ENCODE measurements at regions not wholly inside any gene's neighbourhood (a gene's known extent, or its start where the extent isn't known, plus 50 kb on each side); places are given as distances from the start of the nearest gene placed in this dataset.

DNA sequence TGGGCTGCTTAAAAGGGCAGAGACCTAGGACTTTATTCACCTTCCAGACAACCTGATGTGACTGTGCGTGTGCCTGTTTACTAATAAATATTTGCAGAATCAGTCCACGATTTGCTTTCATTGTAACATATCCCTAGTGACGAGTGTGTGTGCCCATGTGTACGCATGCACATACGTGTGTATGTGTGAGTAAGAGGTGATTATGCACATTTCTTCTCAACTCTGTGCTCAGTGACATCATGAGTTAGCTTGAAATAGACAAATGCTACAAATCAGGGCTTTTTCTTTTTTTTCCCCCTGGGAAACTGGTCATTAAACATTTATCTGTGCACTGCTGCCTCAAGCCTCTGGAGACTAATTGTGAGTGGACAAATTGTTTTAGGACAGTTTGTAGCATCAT, 242.6 kb upstream of the SOX4 start:
- TF ChIP-seq, protein P1, sequence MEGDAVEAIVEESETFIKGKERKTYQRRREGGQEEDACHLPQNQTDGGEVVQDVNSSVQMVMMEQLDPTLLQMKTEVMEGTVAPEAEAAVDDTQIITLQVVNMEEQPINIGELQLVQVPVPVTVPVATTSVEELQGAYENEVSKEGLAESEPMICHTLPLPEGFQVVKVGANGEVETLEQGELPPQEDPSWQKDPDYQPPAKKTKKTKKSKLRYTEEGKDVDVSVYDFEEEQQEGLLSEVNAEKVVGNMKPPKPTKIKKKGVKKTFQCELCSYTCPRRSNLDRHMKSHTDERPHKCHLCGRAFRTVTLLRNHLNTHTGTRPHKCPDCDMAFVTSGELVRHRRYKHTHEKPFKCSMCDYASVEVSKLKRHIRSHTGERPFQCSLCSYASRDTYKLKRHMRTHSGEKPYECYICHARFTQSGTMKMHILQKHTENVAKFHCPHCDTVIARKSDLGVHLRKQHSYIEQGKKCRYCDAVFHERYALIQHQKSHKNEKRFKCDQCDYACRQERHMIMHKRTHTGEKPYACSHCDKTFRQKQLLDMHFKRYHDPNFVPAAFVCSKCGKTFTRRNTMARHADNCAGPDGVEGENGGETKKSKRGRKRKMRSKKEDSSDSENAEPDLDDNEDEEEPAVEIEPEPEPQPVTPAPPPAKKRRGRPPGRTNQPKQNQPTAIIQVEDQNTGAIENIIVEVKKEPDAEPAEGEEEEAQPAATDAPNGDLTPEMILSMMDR (IDR thresholded peaks at IDR 0.05; ENCODE audit: low read depth, low read length) = no peak
- DNase-seq (ENCODE audit: low read depth, low spot score) = no peak
- H3K4me3 ChIP-seq (ENCODE audit: low read depth, low read length) = no peak overlapping the region
- in situ Hi-C loops (cut with HindIII; ENCODE audit: low sequenced_read_pairs) = no loop called here

DNA sequence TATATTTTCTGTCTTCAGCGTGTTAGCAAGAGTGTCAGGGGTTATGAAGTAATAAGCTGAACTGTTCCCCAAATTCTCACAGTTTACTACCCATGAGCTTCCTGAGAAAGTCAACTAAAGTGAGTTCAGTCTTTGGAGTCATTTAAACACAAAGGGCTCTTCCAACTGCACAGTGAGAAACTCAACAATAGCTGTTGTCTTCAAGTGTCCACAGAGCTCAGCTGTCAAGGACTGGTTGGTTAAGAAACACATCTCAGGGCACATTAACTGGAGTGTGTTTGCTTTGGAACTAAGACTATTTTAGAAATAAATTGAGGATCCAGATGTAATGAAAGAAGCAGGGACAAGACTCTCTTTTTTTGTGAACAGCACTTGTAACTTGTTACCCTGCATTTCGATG, 241.4 kb upstream of the SOX4 start:
- H3K4me3 ChIP-seq (ENCODE audit: low read depth, low read length) = no peak overlapping the region
- TF ChIP-seq, protein P1 (IDR thresholded peaks at IDR 0.05; ENCODE audit: low read depth, low read length) = no peak
- in situ Hi-C loops (cut with HindIII; ENCODE audit: low sequenced_read_pairs) = no loop called here
- no peak for DNase-seq (ENCODE audit: low read depth, low spot score)

DNA sequence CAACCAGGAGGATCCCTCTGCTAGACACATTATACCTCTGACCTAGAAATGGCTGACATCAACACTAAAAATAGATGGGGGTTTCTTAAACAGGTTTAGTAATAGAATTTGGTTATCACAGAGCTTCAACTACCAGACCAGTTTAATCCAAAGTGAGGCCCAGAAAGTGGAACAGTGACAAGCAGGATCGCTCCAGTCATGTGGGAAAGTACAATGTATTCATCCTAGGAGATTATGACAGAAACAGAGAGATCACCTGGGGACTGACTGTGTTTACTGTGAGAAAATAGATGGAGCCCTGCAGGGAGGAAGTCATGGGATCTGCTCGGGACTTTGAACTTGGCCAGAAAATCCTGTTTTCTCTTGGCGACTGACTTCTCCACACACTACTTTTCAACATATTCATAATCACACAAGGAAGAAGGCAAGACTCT, 238.7 kb upstream of the SOX4 start:
- peak; percentile 20 for DNase-seq (ENCODE audit: low read depth, low spot score)

DNA sequence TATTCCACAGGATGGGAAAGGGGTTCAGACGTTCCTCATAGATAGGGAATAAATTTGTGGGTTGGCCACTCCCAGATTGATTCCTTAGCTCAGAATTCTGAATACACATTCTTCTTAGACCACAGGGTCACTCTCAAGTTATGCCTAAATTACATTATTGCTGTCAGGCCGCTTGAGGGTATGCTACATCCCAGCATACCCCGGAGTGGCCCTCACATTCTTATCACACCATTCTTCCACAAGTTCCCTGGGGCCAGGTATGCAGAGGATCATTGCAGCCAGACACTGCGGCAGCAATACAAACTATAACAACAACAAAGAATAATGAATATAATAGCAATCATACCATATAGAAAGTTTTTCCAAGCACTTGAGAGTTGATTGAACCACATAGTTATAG, 237.9 kb upstream of the SOX4 start:
- TF ChIP-seq, protein P1 (IDR thresholded peaks at IDR 0.05; ENCODE audit: low read depth, low read length) = no peak
- in situ Hi-C loops (cut with HindIII; ENCODE audit: low sequenced_read_pairs) = no loop called here
- DNase-seq (ENCODE audit: low read depth, low spot score) = no peak
- H3K4me3 ChIP-seq (ENCODE audit: low read depth, low read length) = no peak overlapping the region

More for the DNA sequence above, 238.7 kb upstream of the SOX4 start:
- in situ Hi-C loops (cut with HindIII; ENCODE audit: low sequenced_read_pairs) = no loop called here
- H3K4me3 ChIP-seq (ENCODE audit: low read depth, low read length) = no peak overlapping the region
- TF ChIP-seq, protein P1 (IDR thresholded peaks at IDR 0.05; ENCODE audit: low read depth, low read length) = no peak

- DNase-seq (ENCODE audit: low read depth, low spot score) = no peak
- in situ Hi-C loops (cut with HindIII; ENCODE audit: low sequenced_read_pairs) = no loop called here
- TF ChIP-seq, protein P1 (IDR thresholded peaks at IDR 0.05; ENCODE audit: low read depth, low read length) = no peak
- H3K4me3 ChIP-seq (ENCODE audit: low read depth, low read length) = no peak overlapping the region
Measured at GRCh38 chr6:21357262-21357661, 236.3 kb upstream of the SOX4 start.

GRCh38 chr6:21359926-21360325, 233.6 kb upstream of the SOX4 start:
- TF ChIP-seq, protein P1 (IDR thresholded peaks at IDR 0.05; ENCODE audit: low read depth, low read length) = no peak

GRCh38 chr6:21360336-21360735, 233.2 kb upstream of the SOX4 start:
- H3K4me3 ChIP-seq (ENCODE audit: low read depth, low read length) = no peak overlapping the region
- DNase-seq (ENCODE audit: low read depth, low spot score) = no peak
- in situ Hi-C loops (cut with HindIII; ENCODE audit: low sequenced_read_pairs) = no loop called here
- TF ChIP-seq, protein P1 (IDR thresholded peaks at IDR 0.05; ENCODE audit: low read depth, low read length) = no peak

More at GRCh38 chr6:21359926-21360325, 233.6 kb upstream of the SOX4 start:
- no peak overlapping the region for H3K4me3 ChIP-seq (ENCODE audit: low read depth, low read length)
- DNase-seq (ENCODE audit: low read depth, low spot score) = no peak
- in situ Hi-C loops (cut with HindIII; ENCODE audit: low sequenced_read_pairs) = no loop called here
